ENCODE measurements at regions not wholly inside any gene's neighbourhood (a gene's known extent, or its start where the extent isn't known, plus 50 kb on each side); places are given as distances from the start of the nearest gene placed in this dataset.

DNA sequence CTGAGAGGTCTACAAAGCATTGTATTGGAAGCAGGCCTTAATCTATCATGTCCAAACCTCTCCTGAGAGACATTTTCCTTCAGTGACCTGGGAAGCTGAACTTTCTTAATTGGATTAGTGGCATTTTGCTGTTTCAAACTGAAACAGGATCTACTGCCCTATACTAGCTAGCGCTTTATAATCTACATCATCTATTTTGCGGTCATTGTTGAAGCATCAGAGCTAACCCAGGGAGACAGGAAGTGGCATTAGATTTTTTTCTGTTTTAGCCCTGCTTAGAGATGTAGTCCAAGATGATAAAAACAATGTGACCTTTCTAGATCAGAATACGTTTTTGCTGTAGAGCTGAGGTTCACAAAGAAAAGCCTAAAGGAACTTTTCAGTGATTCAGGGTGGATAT is 147.4 kb upstream of the AGR3 start:
- no peaks in the 10 kb centered on the region for H3K9me3 ChIP-seq (ENCODE audit: low read depth)
- no peaks in the 10 kb centered on the region for H3K36me3 ChIP-seq
- no peaks in the 10 kb centered on the region for H3K4me1 ChIP-seq (ENCODE audit: low read depth)
- no peaks in the 10 kb centered on the region for H3K27me3 ChIP-seq
- no peak for DNase-seq (ENCODE audit: low read depth in 1 of 2, low spot score in 1 of 2)
- no peak overlapping the region for H3K27ac ChIP-seq
- TF ChIP-seq, protein P1, sequence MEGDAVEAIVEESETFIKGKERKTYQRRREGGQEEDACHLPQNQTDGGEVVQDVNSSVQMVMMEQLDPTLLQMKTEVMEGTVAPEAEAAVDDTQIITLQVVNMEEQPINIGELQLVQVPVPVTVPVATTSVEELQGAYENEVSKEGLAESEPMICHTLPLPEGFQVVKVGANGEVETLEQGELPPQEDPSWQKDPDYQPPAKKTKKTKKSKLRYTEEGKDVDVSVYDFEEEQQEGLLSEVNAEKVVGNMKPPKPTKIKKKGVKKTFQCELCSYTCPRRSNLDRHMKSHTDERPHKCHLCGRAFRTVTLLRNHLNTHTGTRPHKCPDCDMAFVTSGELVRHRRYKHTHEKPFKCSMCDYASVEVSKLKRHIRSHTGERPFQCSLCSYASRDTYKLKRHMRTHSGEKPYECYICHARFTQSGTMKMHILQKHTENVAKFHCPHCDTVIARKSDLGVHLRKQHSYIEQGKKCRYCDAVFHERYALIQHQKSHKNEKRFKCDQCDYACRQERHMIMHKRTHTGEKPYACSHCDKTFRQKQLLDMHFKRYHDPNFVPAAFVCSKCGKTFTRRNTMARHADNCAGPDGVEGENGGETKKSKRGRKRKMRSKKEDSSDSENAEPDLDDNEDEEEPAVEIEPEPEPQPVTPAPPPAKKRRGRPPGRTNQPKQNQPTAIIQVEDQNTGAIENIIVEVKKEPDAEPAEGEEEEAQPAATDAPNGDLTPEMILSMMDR (IDR thresholded peaks at IDR 0.05; ENCODE audit: low read depth, low read length), result no peak
- no peak overlapping the region for H3K4me3 ChIP-seq

DNA sequence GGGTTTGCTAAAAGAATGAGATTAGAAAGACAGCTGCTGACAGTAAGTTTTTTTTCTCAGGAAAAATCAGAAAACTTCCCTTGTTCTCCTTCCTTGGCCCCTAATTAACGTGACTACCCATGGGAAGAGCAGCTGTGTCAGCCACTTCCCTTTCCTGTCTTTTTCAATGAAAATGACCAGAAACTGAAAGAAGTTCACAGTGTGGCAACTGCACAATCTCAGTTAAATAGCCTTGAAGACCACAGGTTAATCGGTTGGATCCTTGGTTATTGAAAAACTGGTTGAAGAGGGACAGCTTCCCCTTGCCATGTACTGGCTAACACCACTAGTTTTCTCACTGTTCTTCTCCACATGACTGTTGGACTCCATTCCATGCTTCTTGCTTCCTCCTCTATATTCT is 148.8 kb upstream of the AGR3 start:
- Histone ChIP-seq H3K36me3 (no peaks in the 10 kb centered on the region), H3K4me3 (no peak overlapping the region)

DNA sequence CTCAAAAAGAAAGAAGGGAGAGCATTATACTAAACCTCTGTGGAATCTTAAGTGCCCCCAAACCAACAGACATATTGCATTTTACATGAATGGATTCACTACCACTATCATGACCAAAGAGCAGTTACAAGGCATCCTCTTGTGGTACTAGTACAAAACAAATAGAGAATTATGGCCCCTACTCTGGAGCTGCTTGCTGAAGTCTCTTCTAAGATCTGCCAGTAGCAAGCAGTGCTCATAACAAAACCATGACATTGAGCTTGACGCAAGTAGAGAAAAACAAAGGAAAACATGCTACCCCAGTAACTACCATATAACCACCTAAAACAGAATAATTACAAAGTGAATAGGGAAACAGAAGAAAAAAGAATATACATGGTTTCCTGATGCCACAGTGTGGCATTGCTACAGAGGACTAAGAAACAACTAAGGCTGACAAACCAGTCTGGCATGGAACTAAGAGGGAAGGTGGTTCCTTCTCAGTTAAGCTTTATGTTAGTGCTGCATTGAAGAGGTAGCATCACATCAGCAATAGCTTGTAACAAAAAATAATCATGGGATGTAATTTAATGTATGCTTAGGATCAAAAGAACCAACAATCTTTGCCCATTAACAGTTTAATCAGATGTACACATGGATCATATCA is 150.2 kb upstream of the AGR3 start:
- no peak overlapping the region for H3K4me3 ChIP-seq
- no peak for DNase-seq (ENCODE audit: low read depth in 1 of 2, low spot score in 1 of 2)
- H3K36me3 ChIP-seq, result no peaks in the 10 kb centered on the region
- H3K27ac ChIP-seq, result no peak overlapping the region
- H3K4me1 ChIP-seq (ENCODE audit: low read depth), result no peaks in the 10 kb centered on the region
- H3K27me3 ChIP-seq, result no peaks in the 10 kb centered on the region
- H3K9me3 ChIP-seq (ENCODE audit: low read depth), result no peaks in the 10 kb centered on the region
- TF ChIP-seq, protein P1 (IDR thresholded peaks at IDR 0.05; ENCODE audit: low read depth, low read length), result no peak

More for the DNA sequence above, 148.8 kb upstream of the AGR3 start:
- no peaks in the 10 kb centered on the region for H3K4me1 ChIP-seq (ENCODE audit: low read depth)
- no peaks in the 10 kb centered on the region for H3K27me3 ChIP-seq
- no peak for DNase-seq (ENCODE audit: low read depth in 1 of 2, low spot score in 1 of 2)
- TF ChIP-seq, protein P1 (IDR thresholded peaks at IDR 0.05; ENCODE audit: low read depth, low read length), result no peak
- no peaks in the 10 kb centered on the region for H3K9me3 ChIP-seq (ENCODE audit: low read depth)
- H3K27ac ChIP-seq, result no peak overlapping the region

DNA sequence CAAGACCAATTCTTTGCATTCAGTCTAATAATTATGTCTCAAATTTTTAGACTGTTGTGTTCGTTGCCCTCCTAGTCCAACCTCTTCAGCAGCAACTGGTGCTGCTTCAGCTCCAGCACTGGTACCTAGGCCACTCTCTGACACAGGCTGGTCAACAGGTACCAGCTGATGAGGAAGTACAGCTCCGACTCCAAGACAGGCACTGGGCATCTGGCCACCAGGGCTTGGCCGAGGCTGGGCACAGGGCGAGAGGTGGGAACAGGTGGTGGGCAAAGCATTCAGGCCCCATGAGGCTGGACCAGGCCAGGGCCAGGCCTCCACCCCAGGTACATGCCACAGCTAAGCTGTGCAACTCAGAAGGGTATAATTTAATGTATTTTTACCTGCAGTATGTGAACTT is 151.5 kb upstream of the AGR3 start:
- TF ChIP-seq, protein P1 (IDR thresholded peaks at IDR 0.05; ENCODE audit: low read depth, low read length), result no peak
- no peaks in the 10 kb centered on the region for H3K36me3 ChIP-seq
- H3K9me3 ChIP-seq (ENCODE audit: low read depth), result no peaks in the 10 kb centered on the region
- H3K4me3 ChIP-seq, result no peak overlapping the region
- no peaks in the 10 kb centered on the region for H3K4me1 ChIP-seq (ENCODE audit: low read depth)
- DNase-seq (ENCODE audit: low read depth in 1 of 2, low spot score in 1 of 2), result no peak
- no peaks in the 10 kb centered on the region for H3K27me3 ChIP-seq
- H3K27ac ChIP-seq, result no peak overlapping the region

DNA sequence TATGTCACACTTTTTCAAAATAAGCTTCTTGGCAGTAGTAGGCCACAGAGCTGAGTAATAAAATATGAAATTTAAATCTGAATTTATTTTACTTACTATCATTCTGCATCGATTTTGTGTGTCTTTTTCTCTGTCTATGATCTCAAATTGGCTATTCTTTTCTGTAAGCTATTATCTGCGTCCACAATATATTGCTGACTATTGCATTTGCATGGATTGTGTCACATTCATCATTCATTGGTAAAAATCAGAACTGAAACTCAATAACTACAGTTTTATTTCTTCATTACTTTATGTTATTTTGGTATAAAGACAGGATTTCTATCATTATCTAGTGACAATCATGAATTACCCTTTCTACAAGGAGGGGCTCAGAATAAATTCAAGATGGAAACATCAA is 154.8 kb upstream of the AGR3 start:
- Histone ChIP-seq H3K9me3 (ENCODE audit: low read depth) (no peaks in the 10 kb centered on the region), H3K27me3 (no peaks in the 10 kb centered on the region), H3K36me3 (no peaks in the 10 kb centered on the region), H3K4me3 (no peak overlapping the region), H3K27ac (no peak overlapping the region), H3K4me1 (ENCODE audit: low read depth) (peaks cover 6% of the 10 kb centered on the region)
- no peak for DNase-seq (ENCODE audit: low read depth in 1 of 2, low spot score in 1 of 2)
- TF ChIP-seq, protein P1 (IDR thresholded peaks at IDR 0.05; ENCODE audit: low read depth, low read length), result no peak

Measured in cardiac muscle cell (in vitro differentiated cells and primary cell).